ENCODE measurements at regions not wholly inside any gene's neighbourhood (a gene's known extent, or its start where the extent isn't known, plus 50 kb on each side); places are given as distances from the start of the nearest gene placed in this dataset.

DNA sequence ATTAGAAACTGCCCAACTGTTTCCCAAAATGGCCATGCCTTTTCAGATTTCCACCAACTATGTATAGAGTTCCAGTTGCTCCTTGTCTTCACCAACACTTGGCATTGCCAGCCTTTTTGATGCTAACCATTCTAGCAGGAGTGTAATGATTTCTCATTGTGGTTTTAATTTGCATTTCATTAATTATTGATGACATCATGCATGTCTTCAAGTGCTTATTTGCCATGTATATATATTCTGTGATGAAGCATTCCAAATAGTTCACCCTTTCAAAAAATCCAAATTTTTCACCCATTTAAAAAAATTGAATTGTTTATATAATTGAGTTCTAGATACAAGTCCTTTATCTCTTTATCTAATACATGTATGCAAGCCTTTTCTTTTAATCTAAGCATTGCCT lies 245.9 kb upstream of the TNRC6C start:
- TF ChIP-seq, protein P1, sequence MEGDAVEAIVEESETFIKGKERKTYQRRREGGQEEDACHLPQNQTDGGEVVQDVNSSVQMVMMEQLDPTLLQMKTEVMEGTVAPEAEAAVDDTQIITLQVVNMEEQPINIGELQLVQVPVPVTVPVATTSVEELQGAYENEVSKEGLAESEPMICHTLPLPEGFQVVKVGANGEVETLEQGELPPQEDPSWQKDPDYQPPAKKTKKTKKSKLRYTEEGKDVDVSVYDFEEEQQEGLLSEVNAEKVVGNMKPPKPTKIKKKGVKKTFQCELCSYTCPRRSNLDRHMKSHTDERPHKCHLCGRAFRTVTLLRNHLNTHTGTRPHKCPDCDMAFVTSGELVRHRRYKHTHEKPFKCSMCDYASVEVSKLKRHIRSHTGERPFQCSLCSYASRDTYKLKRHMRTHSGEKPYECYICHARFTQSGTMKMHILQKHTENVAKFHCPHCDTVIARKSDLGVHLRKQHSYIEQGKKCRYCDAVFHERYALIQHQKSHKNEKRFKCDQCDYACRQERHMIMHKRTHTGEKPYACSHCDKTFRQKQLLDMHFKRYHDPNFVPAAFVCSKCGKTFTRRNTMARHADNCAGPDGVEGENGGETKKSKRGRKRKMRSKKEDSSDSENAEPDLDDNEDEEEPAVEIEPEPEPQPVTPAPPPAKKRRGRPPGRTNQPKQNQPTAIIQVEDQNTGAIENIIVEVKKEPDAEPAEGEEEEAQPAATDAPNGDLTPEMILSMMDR (IDR thresholded peaks at IDR 0.05; ENCODE audit: borderline replicate concordance): no peak
- no peaks in the 10 kb centered on the region for H3K4me1 ChIP-seq
- intact Hi-C loops (cut with micrococcal nuclease): no loop called here
- H3K27me3 ChIP-seq (ENCODE audit: low read depth): no peaks in the 10 kb centered on the region
- H3K9me3 ChIP-seq (replicated peaks): peaks cover 39% of the 10 kb centered on the region
- no peaks in the 10 kb centered on the region for H3K36me3 ChIP-seq
- no peak for DNase-seq
- H3K27ac ChIP-seq (replicated peaks): no peak overlapping the region
- H3K4me3 ChIP-seq: no peak overlapping the region

DNA sequence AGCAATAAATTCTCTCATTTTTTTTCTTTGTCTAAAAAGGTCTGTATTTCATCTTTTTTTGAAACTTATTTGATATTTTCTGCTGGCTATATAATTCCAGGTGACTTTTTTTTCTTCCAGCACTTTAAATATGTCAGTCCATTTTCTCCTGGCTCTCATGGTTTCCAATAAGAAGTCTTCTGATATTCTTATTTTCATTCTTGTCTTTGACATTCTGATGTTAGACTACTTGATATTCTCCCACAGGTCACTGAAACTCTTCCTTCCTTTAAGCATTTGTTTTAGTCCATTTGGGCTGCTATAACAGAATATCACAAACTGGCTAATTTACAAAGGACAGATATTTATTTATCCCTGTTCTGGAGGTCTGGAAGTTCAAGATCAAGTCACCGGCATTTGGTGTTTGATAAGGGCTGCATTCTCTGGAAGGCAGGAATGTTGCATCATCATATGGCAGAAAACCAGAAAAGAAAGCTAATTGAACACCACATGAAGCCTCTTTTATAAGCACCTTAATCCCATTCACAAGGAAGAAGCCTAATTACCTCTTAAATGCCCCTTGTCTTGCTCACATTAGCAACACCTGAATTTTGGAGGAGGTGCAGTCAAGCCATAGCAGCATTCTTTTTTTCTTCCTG lies 242.1 kb upstream of the TNRC6C start:
- no peak for DNase-seq
- Histone ChIP-seq H3K27me3 (ENCODE audit: low read depth) (no peaks in the 10 kb centered on the region), H3K4me1 (no peaks in the 10 kb centered on the region), H3K36me3 (no peaks in the 10 kb centered on the region), H3K9me3 (replicated peaks) (peaks cover 39% of the 10 kb centered on the region), H3K27ac (replicated peaks) (no peak overlapping the region), H3K4me3 (no peak overlapping the region)
- TF ChIP-seq, protein P1 (IDR thresholded peaks at IDR 0.05; ENCODE audit: borderline replicate concordance): no peak
- intact Hi-C loops (cut with micrococcal nuclease): no loop called here

DNA sequence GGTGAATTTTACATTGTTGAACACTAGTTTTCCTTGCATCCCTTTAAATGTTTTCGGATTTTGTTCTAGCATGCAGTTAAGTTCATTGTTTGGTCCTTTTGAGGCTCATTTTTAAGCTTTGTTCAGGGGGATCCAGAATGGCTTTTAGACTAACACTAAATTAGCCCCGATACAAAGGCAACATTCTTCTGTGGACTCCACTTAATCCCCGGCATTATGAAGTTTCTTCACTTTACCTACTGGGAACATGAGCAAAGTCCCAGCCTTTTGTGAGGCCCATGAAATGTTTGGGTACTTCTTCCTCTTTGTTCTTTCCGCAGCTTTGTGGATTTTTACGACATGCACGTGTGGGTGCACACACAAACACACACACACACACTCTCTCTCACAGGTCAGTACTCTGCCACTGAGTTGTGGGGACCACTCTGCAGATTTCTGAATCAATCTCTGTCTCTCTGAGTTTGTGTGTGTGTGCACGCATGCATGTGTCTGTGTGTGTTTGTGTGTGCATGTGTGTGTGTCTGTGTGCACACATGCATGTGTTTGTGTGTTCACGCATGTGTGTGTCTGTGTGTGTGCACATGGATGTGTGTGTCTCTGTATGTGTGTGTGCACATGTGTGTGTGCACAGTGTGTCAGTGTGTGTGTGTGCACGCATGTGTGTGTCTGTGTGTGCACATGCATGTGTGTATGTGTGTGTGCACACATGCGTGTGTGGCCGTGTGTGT lies 240.4 kb upstream of the TNRC6C start:
- DNase-seq: no peak
- Histone ChIP-seq H3K27me3 (ENCODE audit: low read depth) (no peaks in the 10 kb centered on the region), H3K4me1 (peaks cover 2% of the 10 kb centered on the region), H3K4me3 (no peak overlapping the region), H3K9me3 (replicated peaks) (peaks cover 32% of the 10 kb centered on the region), H3K36me3 (no peaks in the 10 kb centered on the region), H3K27ac (replicated peaks) (no peak overlapping the region)
- intact Hi-C loops (cut with micrococcal nuclease): no loop called here
- TF ChIP-seq, protein P1 (IDR thresholded peaks at IDR 0.05; ENCODE audit: borderline replicate concordance): no peak

DNA sequence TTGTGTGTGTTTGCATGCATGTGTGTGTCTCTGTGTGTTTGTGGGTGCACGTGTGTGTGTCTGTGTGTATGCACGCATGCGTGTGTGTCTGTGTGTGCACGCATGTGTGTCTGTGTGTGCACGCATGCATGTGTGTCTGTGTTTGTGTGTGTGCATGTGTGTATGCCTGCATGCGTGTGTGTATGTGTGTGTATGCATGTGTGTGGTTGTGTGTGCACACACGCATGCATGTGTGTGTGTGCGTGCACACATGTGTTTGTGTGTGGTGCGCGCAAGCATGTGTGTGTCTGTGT lies 239.9 kb upstream of the TNRC6C start:
- H3K4me3 ChIP-seq: no peak overlapping the region
- H3K27ac ChIP-seq (replicated peaks): no peak overlapping the region
- TF ChIP-seq, protein P1 (IDR thresholded peaks at IDR 0.05; ENCODE audit: borderline replicate concordance): no peak
- H3K36me3 ChIP-seq: no peaks in the 10 kb centered on the region
- intact Hi-C loops (cut with micrococcal nuclease): no loop called here
- H3K9me3 ChIP-seq (replicated peaks): peaks cover 27% of the 10 kb centered on the region
- no peaks in the 10 kb centered on the region for H3K27me3 ChIP-seq (ENCODE audit: low read depth)
- no peak for DNase-seq
- peaks cover 7% of the 10 kb centered on the region for H3K4me1 ChIP-seq

DNA sequence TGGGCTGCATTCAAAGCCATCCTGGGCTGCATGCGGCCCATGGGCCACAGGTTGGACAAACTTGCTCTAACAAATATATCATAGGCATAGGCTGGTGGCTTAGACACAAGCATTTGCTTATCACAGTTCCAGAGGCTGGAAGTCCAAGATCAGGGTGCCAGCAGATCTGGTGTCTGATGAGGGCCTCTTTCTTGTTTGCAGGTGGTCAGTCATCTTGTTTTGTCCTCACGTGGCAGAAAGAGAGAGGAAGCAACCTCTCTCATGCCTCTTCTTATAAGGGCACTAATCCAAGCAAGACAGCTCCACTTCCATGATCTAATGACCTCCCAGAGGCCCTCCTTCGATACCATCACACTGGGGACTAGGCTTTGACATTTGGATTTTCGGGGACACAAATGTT lies 238.7 kb upstream of the TNRC6C start:
- intact Hi-C loops (cut with micrococcal nuclease): no loop called here
- DNase-seq: no peak
- TF ChIP-seq, protein P1 (IDR thresholded peaks at IDR 0.05; ENCODE audit: borderline replicate concordance): no peak
- Histone ChIP-seq H3K36me3 (no peaks in the 10 kb centered on the region), H3K4me3 (no peak overlapping the region), H3K27me3 (ENCODE audit: low read depth) (no peaks in the 10 kb centered on the region), H3K9me3 (replicated peaks) (peaks cover 15% of the 10 kb centered on the region), H3K4me1 (peaks cover 11% of the 10 kb centered on the region), H3K27ac (replicated peaks) (no peak overlapping the region)

Data from left ventricle myocardium inferior (tissue), 1 donor.